Endodermal cell (in vitro differentiated cells): ENCODE measurements at regions not wholly inside any gene's neighbourhood (a gene's known extent, or its start where the extent isn't known, plus 50 kb on each side); places are given as distances from the start of the nearest gene placed in this dataset.

Experiments
- DNase-seq: peaks from one replicate; pipeline ENCODE4 v3.0.0-alpha.2; 2017
- H3K27ac ChIP-seq: 2 replicates; pipeline ENCODE4 v1.5.1; 2013; ENCODE audit warnings: mild to moderate bottlenecking, low read depth, low read length, moderate library complexity
- H3K27me3 ChIP-seq: 2 replicates; pipeline ENCODE4 v1.6.1; 2013; ENCODE audit warnings: mild to moderate bottlenecking, low read length, moderate library complexity; ENCODE audit not compliant: insufficient read depth, control insufficient read depth, poor library complexity, severe bottlenecking
- H3K36me3 ChIP-seq: 2 replicates; pipeline ENCODE4 v1.7.0; 2013; ENCODE audit warnings: mild to moderate bottlenecking, low read length, moderate library complexity; ENCODE audit not compliant: control insufficient read depth, insufficient read depth
- H3K4me1 ChIP-seq: one replicate; pipeline ENCODE4 v1.7.0; 2013; ENCODE audit warnings: low read length; ENCODE audit not compliant: control insufficient read depth, insufficient read depth
- H3K4me3 ChIP-seq: 2 replicates; pipeline ENCODE4 v1.5.1; 2013; ENCODE audit warnings: mild to moderate bottlenecking, low read length, moderate library complexity
- H3K9ac ChIP-seq: 2 replicates; pipeline ENCODE4 v1.6.1; 2013; ENCODE audit warnings: mild to moderate bottlenecking, low read length, moderate library complexity; ENCODE audit not compliant: poor library complexity, severe bottlenecking; ENCODE audit errors: extremely low read depth
- H3K9me3 ChIP-seq: 2 replicates; pipeline ENCODE4 v1.6.1; 2013; ENCODE audit warnings: mild to moderate bottlenecking, low read length, moderate library complexity; ENCODE audit not compliant: control insufficient read depth
- H3K27ac Mint-ChIP-seq: 2 replicates; pipeline ENCODE4 v1.8.0; 2020; ENCODE audit warnings: mixed read lengths
- H3K27me3 Mint-ChIP-seq: 2 replicates; pipeline ENCODE4 v1.8.0; 2021; ENCODE audit warnings: mild to moderate bottlenecking, mixed read lengths; ENCODE audit not compliant: insufficient read depth
- H3K36me3 Mint-ChIP-seq: 2 replicates; pipeline ENCODE4 v1.8.0; 2020; ENCODE audit warnings: low read depth, mixed read lengths
- H3K4me1 Mint-ChIP-seq: 2 replicates; pipeline ENCODE4 v1.8.0; 2020; ENCODE audit warnings: mixed read lengths
- H3K4me3 Mint-ChIP-seq: 2 replicates; pipeline ENCODE4 v1.8.0; 2020; ENCODE audit warnings: mild to moderate bottlenecking, moderate library complexity, mixed read lengths
- H3K9me3 Mint-ChIP-seq: 2 replicates; pipeline ENCODE4 v1.8.0; 2020; ENCODE audit warnings: mild to moderate bottlenecking, mixed read lengths
- CTCF ChIP-seq: fragments of 200-600 bp; sonication (generic); conservative IDR thresholded peaks from 2 replicates; pipeline ENCODE4 v1.5.0; 2021; ENCODE audit warnings: antibody characterized with exemption, mild to moderate bottlenecking
- WGBS, 2 experiments: methylation state at CpG; one replicate each; pipeline versions ENCODE4 v1.1.5 to v1.1.7; 2013; ENCODE audit warnings: missing lambda C conversion rate in 2 of 2, mixed read lengths in 1 of 2; ENCODE audit not compliant: insufficient coverage in 1 of 2, insufficient read length in 1 of 2; 5-methylcytosine and 5-hydroxymethylcytosine counted together

- no peak overlapping the region for H3K27ac ChIP-seq
- Mint-ChIP-seq H3K36me3 (no peaks in the 10 kb centered on the region), H3K27me3 (no peaks in the 10 kb centered on the region), H3K4me1 (no peaks in the 10 kb centered on the region), H3K4me3 (no peak overlapping the region), H3K27ac (no peak overlapping the region), H3K9me3 (peaks cover 4% of the 10 kb centered on the region)
- no peaks in the 10 kb centered on the region for H3K27me3 ChIP-seq
- H3K36me3 ChIP-seq, result no peaks in the 10 kb centered on the region
- H3K4me3 ChIP-seq, result no peak overlapping the region
- peaks cover 3% of the 10 kb centered on the region for H3K4me1 ChIP-seq
- peaks cover 5% of the 10 kb centered on the region for H3K9me3 ChIP-seq
- no peak for DNase-seq
- H3K9ac ChIP-seq, result no peak overlapping the region
- TF ChIP-seq CTCF, result no peak
- WGBS, 2 experiments, result 92 to 100% methylated on average over 1 to 2 of the region's 2 CpGs
Observed at GRCh38 chr7:28336806-28337205, 75.5 kb upstream of the CREB5 start.

GRCh38 chr7:28338041-28338440 lies 74.3 kb upstream of the CREB5 start:
- peaks cover 4% of the 10 kb centered on the region for H3K9me3 Mint-ChIP-seq
- no peaks in the 10 kb centered on the region for H3K27me3 Mint-ChIP-seq
- no peaks in the 10 kb centered on the region for H3K27me3 ChIP-seq
- H3K4me1 ChIP-seq, result peaks cover 3% of the 10 kb centered on the region
- peaks cover 5% of the 10 kb centered on the region for H3K9me3 ChIP-seq
- no peaks in the 10 kb centered on the region for H3K4me1 Mint-ChIP-seq
- WGBS, 2 experiments, result 90 to 100% methylated on average over 1 to 3 of the region's 3 CpGs
- H3K4me3 Mint-ChIP-seq, result no peak overlapping the region
- no peaks in the 10 kb centered on the region for H3K36me3 ChIP-seq
- no peaks in the 10 kb centered on the region for H3K36me3 Mint-ChIP-seq
- H3K4me3 ChIP-seq, result no peak overlapping the region
- H3K9ac ChIP-seq, result no peak overlapping the region
- DNase-seq, result no peak
- no peak overlapping the region for H3K27ac ChIP-seq
- no peak for TF ChIP-seq CTCF
- no peak overlapping the region for H3K27ac Mint-ChIP-seq

GRCh38 chr7:28343462-28343861 lies 68.9 kb upstream of the CREB5 start:
- Histone ChIP-seq H3K27ac (no peak overlapping the region), H3K9me3 (no peaks in the 10 kb centered on the region), H3K27me3 (no peaks in the 10 kb centered on the region), H3K4me3 (no peak overlapping the region), H3K9ac (no peak overlapping the region), H3K4me1 (peaks cover 3% of the 10 kb centered on the region), H3K36me3 (no peaks in the 10 kb centered on the region)
- Mint-ChIP-seq H3K27me3 (no peaks in the 10 kb centered on the region), H3K36me3 (no peaks in the 10 kb centered on the region), H3K4me3 (no peak overlapping the region), H3K27ac (no peak overlapping the region), H3K4me1 (no peaks in the 10 kb centered on the region), H3K9me3 (peaks cover 2% of the 10 kb centered on the region)
- WGBS, 2 experiments, result 91 to 100% methylated on average over 1 of the region's 1 CpG
- no peak for DNase-seq
- TF ChIP-seq CTCF, result no peak
